Activated CD4-positive, alpha-beta T cell treated with anti-CD3 and anti-CD28 coated beads, Interleukin-2, amount 50 U/mL, for 24 hours (primary cell): ENCODE measurements at regions not wholly inside any gene's neighbourhood (a gene's known extent, or its start where the extent isn't known, plus 50 kb on each side); places are given as distances from the start of the nearest gene placed in this dataset.

Experiments used
- DNase-seq, 2 donors: peaks; one replicate each; pipeline ENCODE4 v3.0.0-alpha.2; 2020; ENCODE audit warnings: low read depth in 1 of 2, low spot score in 1 of 2

- no peak for DNase-seq
Observed at GRCh38 chr1:88186911-88187310, 497.2 kb upstream of the PKN2 start.

GRCh38 chr1:88188038-88188437, 496.0 kb upstream of the PKN2 start:
- DNase-seq: no peak

GRCh38 chr1:88189525-88189924, 494.5 kb upstream of the PKN2 start:
- no peak for DNase-seq

GRCh38 chr1:88191917-88192316, 492.2 kb upstream of the PKN2 start:
- DNase-seq: no peak

- no peak for DNase-seq
Observed at GRCh38 chr1:88194542-88194941, 489.5 kb upstream of the PKN2 start.

GRCh38 chr1:88200545-88200944, 483.5 kb upstream of the PKN2 start:
- no peak for DNase-seq

- no peak for DNase-seq
Observed at GRCh38 chr1:88204111-88204510, 480.0 kb upstream of the PKN2 start.

- DNase-seq: no peak
Observed at GRCh38 chr1:88204612-88205167, 479.4 kb upstream of the PKN2 start.

- DNase-seq: no peak
Observed at GRCh38 chr1:88208389-88208788, 475.7 kb upstream of the PKN2 start.

- DNase-seq: no peak
Observed at GRCh38 chr1:88210103-88210787, 473.8 kb upstream of the PKN2 start.

- DNase-seq: no peak
Observed at GRCh38 chr1:88216441-88216840, 467.6 kb upstream of the PKN2 start.

- DNase-seq: no peak
Observed at GRCh38 chr1:88217386-88217785, 466.7 kb upstream of the PKN2 start.

GRCh38 chr1:88219521-88219920, 464.6 kb upstream of the PKN2 start:
- no peak for DNase-seq

- no peak for DNase-seq
Observed at GRCh38 chr1:88221411-88221810, 462.7 kb upstream of the PKN2 start.

- no peak for DNase-seq
Observed at GRCh38 chr1:88224906-88225305, 459.2 kb upstream of the PKN2 start.

- no peak for DNase-seq
Observed at GRCh38 chr1:88228114-88228513, 456.0 kb upstream of the PKN2 start.

GRCh38 chr1:88230126-88230525, 453.9 kb upstream of the PKN2 start:
- DNase-seq: no peak

- no peak for DNase-seq
Observed at GRCh38 chr1:88237058-88237457, 447.0 kb upstream of the PKN2 start.

GRCh38 chr1:88239205-88239604, 444.9 kb upstream of the PKN2 start:
- DNase-seq: no peak

- no peak for DNase-seq
Observed at GRCh38 chr1:88247666-88248065, 436.4 kb upstream of the PKN2 start.

GRCh38 chr1:88250915-88251314, 433.2 kb upstream of the PKN2 start:
- DNase-seq: no peak

GRCh38 chr1:88252745-88253144, 431.3 kb upstream of the PKN2 start:
- DNase-seq: no peak

GRCh38 chr1:88265606-88266005, 418.5 kb upstream of the PKN2 start:
- no peak for DNase-seq
